Muscle layer of duodenum (tissue), 2 donors: ENCODE measurements at regions not wholly inside any gene's neighbourhood (a gene's known extent, or its start where the extent isn't known, plus 50 kb on each side); places are given as distances from the start of the nearest gene placed in this dataset.

Experiments
- H3K27ac ChIP-seq: one replicate; pipeline ENCODE4 v1.7.0; 2013; ENCODE audit warnings: mild to moderate bottlenecking, low read length
- H3K27me3 ChIP-seq: one replicate; pipeline ENCODE4 v1.7.0; 2013; ENCODE audit warnings: low read depth, mild to moderate bottlenecking, control low read depth, low read length
- H3K36me3 ChIP-seq, 2 donors: one replicate each; pipeline ENCODE4 v1.7.0; 2013; ENCODE audit warnings: low read length in 2 of 2, control low read depth in 1 of 2, mild to moderate bottlenecking in 1 of 2; ENCODE audit not compliant: insufficient read depth in 2 of 2, control insufficient read depth in 1 of 2
- H3K4me1 ChIP-seq, 2 donors: one replicate each; pipeline ENCODE4 v1.7.0; 2013; ENCODE audit warnings: low read length in 2 of 2, mild to moderate bottlenecking in 2 of 2, control low read depth in 1 of 2, moderate library complexity in 1 of 2; ENCODE audit not compliant: insufficient read depth in 2 of 2, control insufficient read depth in 1 of 2
- H3K4me3 ChIP-seq, 2 donors: one replicate each; pipeline ENCODE4 v1.7.0; 2013; ENCODE audit warnings: low read length in 2 of 2, low read depth in 1 of 2, mild to moderate bottlenecking in 1 of 2
- H3K9me3 ChIP-seq, 2 donors: one replicate each; pipeline ENCODE4 v1.7.0; 2013; ENCODE audit warnings: low read length in 2 of 2, control low read depth in 1 of 2, mild to moderate bottlenecking in 1 of 2; ENCODE audit not compliant: control insufficient read depth in 1 of 2
- donor health status: healthy.

DNA sequence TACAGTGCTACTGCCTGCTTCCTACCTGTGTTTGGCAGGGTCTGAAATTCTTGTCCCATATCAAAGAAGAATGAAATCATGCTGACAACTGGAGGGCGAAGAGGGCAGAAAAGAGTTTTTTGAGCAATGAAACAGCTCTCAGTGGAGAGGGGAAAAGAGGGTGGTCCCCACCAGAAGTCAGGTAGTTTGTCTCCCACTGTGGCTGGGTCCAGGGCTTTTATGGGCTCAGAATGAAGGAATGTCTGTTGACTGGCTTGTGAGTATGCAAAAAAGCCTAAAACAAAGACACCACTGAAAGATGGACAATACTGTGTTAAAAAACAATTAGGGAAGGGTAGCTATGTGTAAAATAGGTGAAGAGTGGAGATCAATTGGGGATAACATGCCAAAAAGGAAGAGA, 115.0 kb downstream of the ADAM29 start:
- Histone ChIP-seq H3K27ac (no peak overlapping the region), H3K4me3 (no peak overlapping the region), H3K36me3 (no peaks in the 10 kb centered on the region), H3K4me1 (no peaks in the 10 kb centered on the region), H3K9me3 (peaks cover 0 to 8% of the 10 kb centered on the region in 2 donors), H3K27me3 (no peaks in the 10 kb centered on the region)

DNA sequence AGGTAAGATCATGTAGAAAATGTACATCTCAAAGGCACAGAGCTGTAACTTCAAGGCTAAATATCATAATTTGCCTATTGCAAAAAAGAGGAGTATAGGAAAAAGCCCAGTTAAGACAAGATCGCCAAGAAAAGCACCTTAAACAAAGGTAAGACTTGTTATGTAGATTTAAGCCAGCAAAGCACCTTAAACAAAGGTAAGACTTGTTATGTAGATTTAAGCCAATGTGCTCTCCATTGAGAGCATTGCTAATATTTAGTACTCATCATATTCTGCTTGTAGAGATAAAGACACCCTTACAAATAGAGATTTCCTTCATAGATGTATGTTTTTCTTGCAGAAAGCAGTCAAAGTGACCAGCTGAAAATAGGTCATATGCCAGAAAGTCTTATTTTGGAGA, 115.8 kb downstream of the ADAM29 start:
- Histone ChIP-seq H3K9me3 (peaks cover 0 to 8% of the 10 kb centered on the region in 2 donors), H3K27me3 (no peaks in the 10 kb centered on the region), H3K27ac (no peak overlapping the region), H3K4me1 (no peaks in the 10 kb centered on the region), H3K36me3 (no peaks in the 10 kb centered on the region), H3K4me3 (no peak overlapping the region)

DNA sequence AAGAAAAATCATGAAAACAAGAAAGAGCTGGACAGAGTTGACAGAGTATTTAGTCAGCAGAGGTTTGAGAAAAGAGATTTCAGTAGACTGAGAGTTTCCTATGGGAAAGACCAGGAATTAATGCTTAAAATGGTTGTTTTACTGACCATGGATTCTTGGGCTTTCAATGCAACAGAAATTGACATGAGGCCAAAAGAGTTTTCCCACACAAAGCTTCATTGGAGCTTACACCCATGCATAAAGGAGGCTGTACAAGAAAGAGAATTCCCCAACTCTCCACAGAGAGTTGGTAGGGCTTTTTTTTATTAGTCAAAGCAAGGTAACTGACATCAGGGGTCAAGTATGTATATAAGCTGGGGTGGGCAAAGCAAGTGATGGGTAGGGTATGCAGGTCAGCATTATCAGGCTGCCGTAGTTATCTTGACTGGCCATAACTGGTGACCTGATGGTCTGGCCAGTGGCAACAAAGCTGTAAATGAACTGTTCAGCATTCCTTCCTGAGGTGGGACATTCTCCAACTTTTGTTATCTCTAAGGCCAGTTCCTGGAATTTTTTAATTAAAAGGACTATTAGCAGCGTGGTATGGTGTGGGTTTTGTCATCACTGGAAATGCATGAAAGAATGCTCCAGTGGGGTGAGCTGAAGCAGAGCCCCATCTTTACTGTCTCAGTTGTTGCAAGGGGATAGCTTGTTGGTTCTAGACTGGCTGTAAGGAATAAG, 117.0 kb downstream of the ADAM29 start:
- no peaks in the 10 kb centered on the region for H3K27me3 ChIP-seq
- H3K27ac ChIP-seq, result no peak overlapping the region
- H3K4me3 ChIP-seq, result no peak overlapping the region
- no peaks in the 10 kb centered on the region for H3K36me3 ChIP-seq
- no peaks in the 10 kb centered on the region for H3K4me1 ChIP-seq
- peaks cover 0 to 8% of the 10 kb centered on the region in 2 donors for H3K9me3 ChIP-seq

DNA sequence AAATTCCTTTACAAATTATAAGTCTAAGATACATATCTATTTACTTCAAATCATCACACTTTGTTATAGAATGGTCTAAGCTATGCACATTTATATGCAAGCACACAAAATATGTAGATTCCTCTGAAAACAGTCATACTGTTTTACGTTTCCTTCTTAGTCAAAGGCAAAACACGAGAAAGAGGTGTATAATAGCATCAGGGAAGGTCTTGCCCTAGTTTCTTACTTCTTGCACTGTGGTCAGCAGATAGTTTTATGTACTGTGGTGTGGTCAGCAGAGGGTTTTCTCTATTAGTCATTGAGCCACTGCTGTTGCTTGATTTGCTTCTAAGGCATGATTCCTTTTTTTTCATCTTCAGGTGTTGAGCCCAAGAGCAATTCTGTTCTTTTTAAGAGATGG, 117.7 kb downstream of the ADAM29 start:
- no peaks in the 10 kb centered on the region for H3K4me1 ChIP-seq
- H3K36me3 ChIP-seq, result no peaks in the 10 kb centered on the region
- no peak overlapping the region for H3K4me3 ChIP-seq

DNA sequence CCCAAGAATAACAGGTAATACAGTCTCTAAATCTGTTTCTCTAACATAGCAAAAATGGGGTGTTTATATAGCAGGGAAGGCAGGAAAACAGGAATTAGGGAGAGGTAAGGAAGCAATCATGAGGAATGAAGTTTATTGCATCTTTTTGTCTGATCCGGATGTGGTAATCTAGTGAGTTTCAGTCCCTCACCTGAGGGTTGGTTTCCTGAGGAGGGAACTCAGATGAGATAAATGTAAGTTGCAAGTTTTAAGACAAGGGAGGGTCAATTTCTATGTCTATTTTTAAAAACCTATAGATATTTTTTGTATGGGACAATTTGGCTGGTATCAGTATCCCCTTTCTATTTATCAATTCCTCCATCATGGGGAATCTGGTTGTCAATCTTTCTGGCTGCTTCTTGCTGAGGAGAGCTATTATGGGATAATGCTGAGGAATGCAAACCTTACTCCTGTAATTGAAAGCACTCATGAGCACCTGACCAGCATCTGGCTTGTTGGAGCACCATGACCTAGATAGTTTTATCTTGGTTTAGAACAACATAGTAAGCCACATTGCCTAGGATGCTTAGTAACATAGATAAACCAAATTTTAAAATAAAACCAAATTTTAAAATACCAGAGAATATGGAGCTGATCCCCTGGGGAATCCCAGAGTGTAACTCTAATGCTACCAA, 130.1 kb downstream of the ADAM29 start:
- H3K4me1 ChIP-seq, result no peaks in the 10 kb centered on the region
- H3K27me3 ChIP-seq, result no peaks in the 10 kb centered on the region
- no peak overlapping the region for H3K4me3 ChIP-seq
- no peak overlapping the region for H3K27ac ChIP-seq
- H3K9me3 ChIP-seq, result no peaks in the 10 kb centered on the region
- no peaks in the 10 kb centered on the region for H3K36me3 ChIP-seq

More for the DNA sequence above, 117.7 kb downstream of the ADAM29 start:
- H3K27ac ChIP-seq, result no peak overlapping the region
- H3K9me3 ChIP-seq, result peaks cover 0 to 8% of the 10 kb centered on the region in 2 donors
- H3K27me3 ChIP-seq, result no peaks in the 10 kb centered on the region

DNA sequence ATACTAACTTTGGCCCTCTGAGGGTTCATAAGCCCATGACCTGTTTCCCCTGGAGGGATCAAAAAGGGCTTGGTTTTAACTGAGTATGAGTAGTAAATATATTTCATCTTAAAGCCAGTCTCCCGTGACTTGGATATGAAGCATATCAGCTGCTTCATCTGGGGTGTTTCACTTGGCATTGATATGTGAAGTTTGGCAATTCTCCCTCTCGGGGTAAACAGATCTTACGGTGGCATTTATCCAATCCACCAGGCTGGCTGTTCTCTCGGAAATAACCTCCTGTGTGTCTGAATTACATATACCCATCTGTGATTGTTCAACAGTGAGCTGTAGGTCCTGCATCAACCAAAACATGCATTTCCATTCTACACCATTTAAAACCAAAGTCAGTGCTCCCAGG, 130.7 kb downstream of the ADAM29 start:
- Histone ChIP-seq H3K4me1 (no peaks in the 10 kb centered on the region), H3K36me3 (no peaks in the 10 kb centered on the region), H3K9me3 (no peaks in the 10 kb centered on the region), H3K27ac (no peak overlapping the region), H3K4me3 (no peak overlapping the region), H3K27me3 (no peaks in the 10 kb centered on the region)

DNA sequence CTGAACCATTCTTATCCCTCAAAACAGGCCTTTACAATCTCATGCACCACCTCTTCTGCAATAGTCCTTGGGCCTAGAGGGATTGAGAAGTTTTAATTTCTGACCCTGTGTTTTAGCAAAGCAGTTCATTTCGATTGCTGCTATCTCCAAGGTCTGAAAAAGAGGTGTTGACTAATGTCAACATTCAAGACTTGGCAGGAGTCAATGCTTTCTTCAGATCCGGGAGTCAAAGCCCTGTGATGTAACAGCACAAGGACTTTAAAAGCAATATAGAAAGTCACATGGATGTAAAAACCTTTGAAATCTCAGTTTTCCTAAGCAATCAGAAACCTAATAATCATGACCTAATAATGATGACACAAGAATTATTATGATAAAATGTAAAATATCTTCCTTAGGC, 133.8 kb downstream of the ADAM29 start:
- H3K27ac ChIP-seq, result no peak overlapping the region
- H3K27me3 ChIP-seq, result no peaks in the 10 kb centered on the region
- H3K4me3 ChIP-seq, result no peak overlapping the region
- H3K9me3 ChIP-seq, result peaks cover 0 to 4% of the 10 kb centered on the region in 2 donors
- H3K36me3 ChIP-seq, result no peaks in the 10 kb centered on the region
- no peaks in the 10 kb centered on the region for H3K4me1 ChIP-seq

DNA sequence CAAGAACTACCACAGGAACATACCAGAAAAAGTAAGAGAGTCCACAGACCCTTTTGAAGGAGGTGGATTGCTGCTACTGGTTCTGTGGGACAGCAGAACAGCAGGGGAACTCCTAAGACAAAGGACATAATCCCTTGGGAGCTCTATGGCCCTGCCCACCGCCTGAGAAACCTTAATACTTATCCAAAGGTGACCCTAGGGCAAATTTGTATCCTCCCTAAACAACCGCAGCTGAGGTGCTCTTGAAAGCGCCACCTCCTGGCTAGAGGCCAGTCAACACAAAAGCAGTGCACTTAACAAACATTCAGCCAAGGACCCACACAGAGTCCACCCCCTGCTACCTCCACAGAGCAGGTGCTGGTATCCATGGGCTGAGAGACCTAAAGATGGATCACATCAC, 136.8 kb downstream of the ADAM29 start:
- no peaks in the 10 kb centered on the region for H3K27me3 ChIP-seq
- peaks cover 0 to 4% of the 10 kb centered on the region in 2 donors for H3K9me3 ChIP-seq
- H3K36me3 ChIP-seq, result no peaks in the 10 kb centered on the region
- H3K4me1 ChIP-seq, result no peaks in the 10 kb centered on the region
- no peak overlapping the region for H3K4me3 ChIP-seq
- no peak overlapping the region for H3K27ac ChIP-seq

DNA sequence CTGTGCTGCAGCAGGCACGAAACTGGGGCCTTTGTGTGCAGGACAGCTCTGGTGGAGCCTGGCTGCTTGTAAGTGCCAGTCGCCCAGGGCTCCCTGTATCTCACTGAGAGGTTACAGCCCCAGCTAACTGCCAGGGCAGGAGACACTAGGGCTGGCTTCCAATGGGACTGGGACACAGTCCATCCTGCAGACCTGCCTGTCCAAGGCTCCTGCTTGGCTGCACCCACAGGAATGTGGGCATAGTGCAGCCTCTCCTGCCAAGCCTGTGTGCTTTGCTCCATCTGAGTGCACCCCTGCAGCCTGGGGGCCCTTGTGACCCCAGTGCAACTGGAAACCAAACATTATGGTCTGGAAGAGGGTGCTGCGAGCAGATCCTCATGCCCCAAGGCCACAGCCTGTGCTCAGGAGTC, 144.0 kb downstream of the ADAM29 start:
- Histone ChIP-seq H3K27me3 (no peaks in the 10 kb centered on the region), H3K4me1 (no peaks in the 10 kb centered on the region), H3K36me3 (no peaks in the 10 kb centered on the region), H3K27ac (no peak overlapping the region), H3K9me3 (no peaks in the 10 kb centered on the region), H3K4me3 (no peak overlapping the region)

DNA sequence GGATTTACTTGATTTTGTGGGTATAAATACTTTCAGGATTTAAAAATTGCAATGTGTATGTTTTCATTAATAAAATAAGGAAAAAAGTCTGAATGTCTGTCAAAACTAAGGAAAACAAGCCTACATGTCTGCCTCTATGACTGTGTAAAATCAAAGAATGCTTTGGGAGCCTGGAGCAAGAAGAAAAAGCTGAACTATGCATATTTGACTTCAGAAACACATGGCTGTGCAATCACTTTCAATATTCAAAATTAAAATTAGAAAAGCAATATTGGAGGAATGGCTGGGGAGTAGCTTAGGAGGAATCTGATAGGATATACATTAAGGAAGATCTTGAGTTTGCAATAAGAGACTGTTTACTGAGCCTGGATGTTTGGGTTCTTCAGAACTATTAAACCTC, 147.1 kb downstream of the ADAM29 start:
- Histone ChIP-seq H3K4me3 (no peak overlapping the region), H3K27ac (no peak overlapping the region), H3K9me3 (no peaks in the 10 kb centered on the region), H3K36me3 (no peaks in the 10 kb centered on the region), H3K4me1 (no peaks in the 10 kb centered on the region), H3K27me3 (no peaks in the 10 kb centered on the region)

DNA sequence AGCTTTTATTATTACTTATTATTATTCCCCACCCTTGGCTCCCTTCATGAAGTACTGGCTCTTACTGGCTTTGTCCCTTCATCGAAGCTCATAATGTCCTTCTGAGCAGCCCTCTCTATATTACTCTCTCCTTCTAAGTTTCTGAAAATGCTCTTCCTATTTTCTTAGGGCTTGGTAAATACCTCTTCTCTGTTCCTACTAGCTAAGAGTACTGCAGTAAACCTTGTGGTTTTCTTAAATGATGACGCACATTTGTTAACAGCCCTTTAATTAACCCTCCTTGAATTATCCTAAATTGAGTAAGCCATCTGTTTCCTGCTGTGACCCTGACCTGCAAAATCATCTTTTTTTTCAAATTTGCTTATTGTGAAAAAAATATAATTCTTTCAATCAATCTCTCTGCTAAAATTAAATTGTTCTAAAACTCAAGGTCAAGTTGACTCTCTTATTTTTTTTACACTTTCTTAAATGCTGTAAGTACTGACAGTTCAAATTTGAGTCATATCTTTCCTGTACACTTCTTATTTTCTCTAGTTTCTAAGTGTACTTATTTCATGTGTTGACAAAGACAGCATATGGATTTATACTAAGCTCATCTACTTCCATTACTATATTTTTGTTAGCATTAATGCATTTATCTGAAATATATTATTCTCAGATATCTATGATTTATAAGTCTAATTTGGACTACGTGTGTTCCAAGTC, 148.9 kb downstream of the ADAM29 start:
- Histone ChIP-seq H3K9me3 (no peaks in the 10 kb centered on the region), H3K4me1 (no peaks in the 10 kb centered on the region), H3K27me3 (no peaks in the 10 kb centered on the region), H3K4me3 (no peak overlapping the region), H3K36me3 (no peaks in the 10 kb centered on the region), H3K27ac (no peak overlapping the region)
